Bone marrow (tissue), 2 donors: ENCODE measurements at regions not wholly inside any gene's neighbourhood (a gene's known extent, or its start where the extent isn't known, plus 50 kb on each side); places are given as distances from the start of the nearest gene placed in this dataset.
"Not testable (repeated sequence)": the region's sequence is repeated elsewhere in the genome, so short reads cannot be mapped to it uniquely, and the experiment has no call there.

ENCODE experiments used
- DNase-seq, 2 donors: peaks; one replicate each; lab custom pipeline; 2025; lab: John Stamatoyannopoulos, UW

DNA sequence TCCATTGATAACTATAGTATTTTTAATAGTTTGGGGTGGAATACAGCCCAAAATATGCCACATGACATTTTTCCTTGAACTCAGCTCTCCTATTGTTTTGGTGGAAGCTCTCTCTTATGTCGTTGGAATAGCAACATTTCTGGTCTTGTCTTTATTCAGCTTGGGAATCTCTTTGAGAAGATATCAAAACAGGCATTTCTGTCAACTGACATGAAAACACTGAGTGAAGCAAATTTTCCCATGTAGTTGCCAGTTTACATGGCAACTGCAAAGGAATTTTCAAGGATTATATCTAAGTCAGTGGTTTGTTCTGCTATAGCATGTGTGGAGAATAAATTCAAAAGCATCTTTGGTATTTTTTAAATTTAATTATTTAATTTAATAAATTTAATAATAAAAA lies 863.5 kb upstream of the CDH8 start:
- DNase-seq: no peak

DNA sequence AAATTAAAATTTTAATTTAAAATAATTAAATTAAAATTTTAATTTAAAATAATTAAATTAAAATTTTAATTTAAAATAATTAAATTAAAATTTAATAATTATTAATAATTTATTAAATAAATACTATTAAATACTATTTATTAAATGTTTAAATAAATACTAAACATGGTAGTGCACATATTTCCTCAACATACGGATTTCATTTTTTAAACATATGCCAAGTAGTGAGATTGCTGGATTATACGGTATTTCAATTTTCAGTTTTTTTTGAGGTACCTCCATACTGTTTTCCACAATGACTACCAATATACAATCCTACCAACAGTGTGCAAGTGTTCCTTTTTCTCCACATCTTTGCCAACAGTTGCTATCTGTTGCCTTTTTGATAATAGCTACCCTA lies 852.9 kb upstream of the CDH8 start:
- DNase-seq: no peak

DNA sequence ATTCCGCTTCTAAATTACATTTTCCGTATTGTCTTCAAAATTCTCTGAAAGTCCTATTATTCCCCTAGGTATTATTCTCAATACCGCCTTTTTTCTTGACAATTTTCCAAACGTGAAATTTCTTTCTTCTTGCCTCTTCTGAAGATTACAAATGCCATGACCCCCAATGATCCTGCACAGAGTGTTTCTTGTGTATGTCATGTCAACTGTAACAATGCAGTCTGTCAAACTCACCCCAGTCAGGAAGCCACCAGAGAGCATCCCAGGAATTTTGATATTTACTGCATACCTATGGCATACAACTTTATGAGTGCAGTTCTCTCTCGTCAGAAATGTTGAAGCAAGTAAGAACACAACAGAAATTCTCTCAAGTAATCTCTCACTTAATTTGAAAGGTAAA lies 847.3 kb upstream of the CDH8 start:
- no peak for DNase-seq

DNA sequence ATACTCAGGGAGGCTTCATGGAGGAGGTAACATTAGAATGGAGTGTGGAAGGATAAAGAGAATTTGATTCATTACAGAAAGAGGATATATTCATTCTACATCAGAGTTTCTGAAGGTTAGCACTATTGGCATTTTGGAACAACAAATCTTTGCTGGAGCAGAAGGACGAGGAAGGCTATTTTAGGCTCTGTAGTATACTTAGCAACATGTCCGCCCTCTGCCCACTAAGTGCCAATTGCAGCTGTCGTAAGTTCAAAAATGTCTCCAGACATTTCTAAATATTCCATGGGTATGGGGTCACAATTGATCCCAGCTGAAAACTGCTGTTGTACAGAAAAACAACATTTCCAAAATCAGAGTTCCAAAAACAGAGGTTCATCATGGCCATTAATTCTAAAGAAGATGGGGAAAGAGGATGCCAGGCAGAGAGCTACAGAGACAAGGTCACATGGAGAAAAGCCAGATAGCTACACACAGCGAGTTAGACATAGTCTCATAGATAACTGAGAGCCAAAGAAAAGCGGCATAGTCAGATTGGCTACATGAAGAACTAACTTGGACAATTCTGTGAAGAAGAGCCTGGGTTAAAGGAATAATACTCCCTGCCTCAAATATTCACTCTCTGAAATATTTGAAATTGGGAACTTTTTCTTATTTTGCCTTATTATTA lies 846.4 kb upstream of the CDH8 start:
- DNase-seq: no peak

DNA sequence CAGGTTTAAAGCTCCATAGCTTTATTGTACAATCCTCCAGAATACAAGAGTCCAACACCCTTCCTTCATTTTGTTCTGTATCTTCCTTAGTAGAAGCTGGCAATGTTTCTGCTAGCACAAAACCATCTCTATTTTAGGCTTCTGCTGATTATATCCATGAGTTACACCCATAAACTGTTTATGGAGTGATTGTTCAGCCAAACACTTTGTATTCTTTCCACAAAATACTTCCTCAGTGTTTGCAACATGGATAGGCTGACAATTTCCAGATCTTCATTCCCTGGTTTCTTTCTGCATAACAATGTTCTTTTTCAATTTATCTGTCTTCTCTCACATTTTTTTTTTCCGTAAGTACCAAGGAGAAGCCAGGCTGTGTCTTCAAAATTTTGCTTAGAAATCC lies 839.9 kb upstream of the CDH8 start:
- no peak for DNase-seq

DNA sequence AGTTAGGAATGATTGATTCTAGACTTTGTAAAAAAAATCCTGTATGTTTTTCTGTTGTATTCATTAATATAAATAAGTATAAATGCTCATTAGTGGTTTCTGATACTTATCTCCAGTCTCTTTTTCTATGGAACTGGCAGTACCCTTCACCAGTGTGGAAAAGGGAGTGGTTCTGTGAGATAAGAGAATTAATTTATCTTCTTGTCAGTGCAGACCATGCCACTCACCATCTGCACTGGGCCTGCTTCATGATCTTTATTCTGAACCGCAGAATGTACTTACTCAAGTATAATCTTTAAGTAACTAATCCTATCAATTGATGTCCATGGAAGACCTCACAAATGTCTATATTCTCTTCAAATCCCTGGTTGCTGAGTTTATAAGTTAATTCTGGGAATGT lies 836.1 kb upstream of the CDH8 start:
- DNase-seq: no peak

DNA sequence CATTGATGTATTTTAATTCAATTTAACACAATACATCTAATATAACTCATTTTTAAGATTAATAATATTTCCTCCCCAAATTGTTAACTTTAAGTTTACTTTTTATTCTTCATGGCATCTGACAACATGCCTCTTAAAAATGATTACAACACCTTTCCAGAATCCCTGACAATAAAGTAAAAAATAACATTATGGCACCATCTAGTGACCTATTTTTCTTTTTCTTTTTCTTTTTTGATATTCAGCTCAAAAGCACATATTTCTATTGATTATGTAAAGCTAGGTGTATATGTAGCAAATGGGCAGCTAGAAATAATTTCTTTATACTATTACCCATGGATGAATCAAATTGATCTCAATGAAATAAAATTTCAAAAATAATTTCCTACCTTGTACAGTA lies 834.3 kb upstream of the CDH8 start:
- DNase-seq: no peak

DNA sequence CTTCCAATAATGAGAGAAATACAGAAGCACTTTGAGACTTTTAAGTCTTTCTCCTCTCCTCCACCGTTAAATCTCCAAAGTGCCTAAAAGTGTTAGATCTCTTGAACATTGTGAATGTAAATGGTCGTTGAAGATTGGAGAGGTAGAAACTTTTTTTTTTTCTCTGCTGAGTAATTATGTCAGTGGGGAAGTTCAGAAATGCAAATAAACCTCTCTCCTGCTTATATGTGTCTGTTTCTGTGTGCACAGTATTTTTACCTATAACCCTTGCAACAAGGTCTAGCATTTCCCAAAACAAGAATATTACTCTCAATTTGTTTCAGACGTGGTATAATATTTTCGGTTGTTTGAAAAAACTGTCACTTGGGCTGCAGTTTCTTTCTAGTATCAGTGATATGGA lies 833.6 kb upstream of the CDH8 start:
- DNase-seq: no peak

DNA sequence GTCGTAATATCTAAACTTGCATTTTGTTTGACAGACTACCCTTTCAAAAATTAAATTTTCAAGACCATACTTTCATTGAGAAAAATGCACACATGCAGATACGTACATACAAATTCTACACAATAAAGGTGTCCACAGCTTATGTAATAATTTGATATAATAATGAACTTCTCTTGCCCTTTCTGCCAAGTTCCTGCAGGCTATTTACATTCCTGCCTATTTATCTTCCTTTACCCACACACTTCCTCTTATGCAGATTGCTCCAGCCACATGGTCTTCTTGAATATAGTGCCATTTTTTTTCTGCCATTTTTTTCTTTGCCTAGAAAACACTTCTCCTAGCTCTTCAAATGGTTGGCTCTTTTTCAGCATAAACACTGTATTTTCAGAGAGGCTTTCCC lies 826.9 kb upstream of the CDH8 start:
- DNase-seq: no peak

DNA sequence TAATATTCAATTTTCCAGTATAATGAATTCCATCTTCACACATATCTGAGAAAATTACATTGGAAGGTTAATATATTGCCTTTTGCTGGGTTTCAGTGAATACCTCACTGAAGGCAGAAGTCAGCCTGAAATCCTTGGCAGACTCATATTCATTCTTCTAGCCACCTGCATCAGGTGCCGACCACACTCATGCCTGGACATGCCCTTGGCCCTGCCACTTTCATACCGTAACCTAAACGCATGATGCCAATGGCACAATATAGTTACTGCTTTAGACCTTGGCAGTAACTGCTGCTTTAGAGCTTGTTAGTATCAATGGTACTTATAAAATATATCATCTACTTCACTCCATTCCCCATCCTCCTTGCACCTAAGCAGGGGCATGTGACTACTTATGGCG lies 817.6 kb upstream of the CDH8 start:
- DNase-seq: no peak

DNA sequence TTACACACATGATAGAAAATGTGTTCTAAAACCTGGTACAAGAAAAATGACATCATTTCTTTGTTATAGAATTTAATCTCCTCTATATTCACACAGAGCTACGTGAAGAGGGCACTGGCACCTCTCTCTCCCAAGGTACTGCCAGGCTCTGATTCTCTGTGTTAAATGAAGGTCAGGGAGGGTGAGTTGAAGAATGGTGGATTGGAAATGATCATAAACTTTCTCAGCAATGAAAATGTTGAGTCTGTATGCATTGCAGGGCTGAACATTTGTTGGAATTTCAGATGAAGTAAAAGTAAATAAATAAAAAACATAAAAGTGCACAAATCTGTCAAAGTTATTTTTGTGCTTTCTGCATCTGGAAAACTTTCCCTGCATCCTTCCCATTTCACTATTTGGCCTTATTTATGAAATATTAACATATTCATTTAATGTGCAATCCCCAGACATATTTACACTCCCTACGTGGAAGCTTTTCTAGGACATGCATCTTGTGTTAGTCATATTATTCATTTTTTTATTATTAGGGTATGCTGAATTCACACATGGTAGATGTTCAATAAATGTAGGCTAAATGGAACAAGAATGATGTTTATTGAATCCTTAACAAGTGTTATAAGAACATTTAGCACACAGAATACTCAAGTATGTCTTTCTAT lies 810.3 kb upstream of the CDH8 start:
- no peak for DNase-seq

DNA sequence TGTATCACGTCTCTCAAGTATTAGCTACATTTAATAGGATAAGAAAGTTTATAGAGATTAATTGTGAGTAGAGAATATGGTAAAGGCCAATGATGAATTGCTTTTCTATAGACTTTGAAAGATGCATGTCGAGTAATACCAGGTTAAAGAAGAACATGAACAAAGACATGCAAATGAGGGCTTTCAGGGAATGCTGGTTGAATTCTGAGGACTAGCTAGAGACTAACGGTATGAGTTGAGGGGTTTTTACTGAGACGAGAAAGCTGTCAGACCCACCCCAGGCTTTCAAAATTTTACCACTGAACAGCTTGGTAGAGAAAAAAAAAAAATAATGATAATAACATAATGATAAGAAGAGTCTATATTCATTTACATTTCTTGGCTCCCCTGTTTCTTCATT lies 796.0 kb upstream of the CDH8 start:
- DNase-seq: no peak

DNA sequence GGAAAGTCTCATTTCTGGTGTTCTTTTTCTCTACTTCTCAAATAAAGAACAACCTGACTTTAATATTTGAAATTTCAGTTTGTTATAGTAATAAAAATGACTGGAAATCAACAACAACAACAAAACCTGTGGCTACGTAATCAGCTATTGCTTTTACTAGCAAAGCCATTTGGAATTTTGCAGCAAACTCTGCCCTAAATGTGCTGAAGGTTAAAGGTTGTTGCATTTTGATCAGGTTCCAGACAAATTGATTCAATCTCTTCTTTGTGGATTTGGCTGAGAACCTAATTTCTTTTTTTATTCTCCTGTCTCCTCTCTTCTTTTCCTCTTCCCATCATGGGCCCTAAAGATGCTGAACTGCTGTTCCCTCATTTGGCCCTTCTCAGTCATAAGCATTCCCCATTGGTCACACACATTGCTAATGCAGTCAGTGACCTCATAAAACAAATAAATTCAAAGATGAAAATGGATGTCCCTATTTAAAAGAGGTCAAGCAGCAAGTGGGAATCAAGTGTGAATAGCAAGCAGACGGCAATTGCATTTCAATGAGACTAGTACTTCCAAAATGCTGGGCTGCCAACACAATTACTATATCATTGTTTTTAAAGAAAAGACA lies 795.1 kb upstream of the CDH8 start:
- no peak for DNase-seq

DNA sequence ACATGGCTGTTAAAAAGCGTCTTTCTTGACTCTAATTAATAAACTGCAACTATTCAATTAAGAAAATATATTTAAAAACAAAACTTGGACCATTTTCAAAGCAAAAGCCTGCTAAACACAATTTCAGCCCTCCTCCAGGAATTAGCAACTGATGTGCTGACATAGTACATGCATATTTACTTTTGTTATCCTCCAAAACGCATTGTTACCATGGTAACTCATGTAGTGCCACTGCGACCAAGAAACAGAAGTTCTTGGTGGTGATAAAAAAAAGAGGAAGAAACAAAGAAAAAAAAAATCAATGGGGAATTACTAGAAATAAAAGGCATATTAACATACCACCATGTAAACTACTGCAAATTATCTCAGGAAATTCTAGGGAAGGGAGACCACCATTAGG lies 793.4 kb upstream of the CDH8 start:
- no peak for DNase-seq

DNA sequence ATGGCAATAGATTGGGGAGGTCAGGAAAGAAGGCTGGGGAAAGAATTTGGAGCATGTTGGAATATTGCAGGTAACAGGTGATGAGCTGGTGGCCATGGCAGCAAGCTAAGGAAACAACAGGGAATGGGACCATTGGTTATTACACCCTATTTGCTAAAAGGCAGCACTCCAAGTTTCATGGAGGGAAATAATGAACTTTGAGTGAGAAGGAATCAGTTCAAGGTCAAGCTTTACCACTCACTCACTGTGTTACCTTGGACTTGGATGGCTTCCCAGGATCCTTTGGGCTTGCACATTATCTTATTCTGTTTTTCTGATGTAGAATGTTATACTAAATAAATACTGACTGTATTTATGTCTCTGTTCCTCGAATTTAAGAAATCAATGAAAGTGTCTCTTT lies 792.8 kb upstream of the CDH8 start:
- no peak for DNase-seq

DNA sequence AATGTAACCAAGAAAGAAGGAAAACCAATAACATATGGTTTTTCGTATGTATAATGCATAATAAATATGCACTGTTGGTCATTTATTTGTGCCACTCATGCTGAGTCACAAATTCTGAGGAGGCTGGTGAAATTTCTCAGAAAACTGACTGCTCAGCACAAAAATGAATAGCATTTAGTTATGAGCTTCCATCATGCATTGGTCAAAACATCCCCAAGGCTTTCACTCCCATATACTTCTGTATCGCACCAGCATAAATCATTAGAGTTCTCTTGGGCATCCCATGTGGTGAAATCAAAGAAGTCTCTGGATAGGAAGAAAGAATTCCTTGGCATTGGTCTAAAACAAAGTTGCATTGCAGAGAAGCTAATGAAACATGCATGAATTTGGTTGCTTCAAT lies 785.6 kb upstream of the CDH8 start:
- DNase-seq: no peak

DNA sequence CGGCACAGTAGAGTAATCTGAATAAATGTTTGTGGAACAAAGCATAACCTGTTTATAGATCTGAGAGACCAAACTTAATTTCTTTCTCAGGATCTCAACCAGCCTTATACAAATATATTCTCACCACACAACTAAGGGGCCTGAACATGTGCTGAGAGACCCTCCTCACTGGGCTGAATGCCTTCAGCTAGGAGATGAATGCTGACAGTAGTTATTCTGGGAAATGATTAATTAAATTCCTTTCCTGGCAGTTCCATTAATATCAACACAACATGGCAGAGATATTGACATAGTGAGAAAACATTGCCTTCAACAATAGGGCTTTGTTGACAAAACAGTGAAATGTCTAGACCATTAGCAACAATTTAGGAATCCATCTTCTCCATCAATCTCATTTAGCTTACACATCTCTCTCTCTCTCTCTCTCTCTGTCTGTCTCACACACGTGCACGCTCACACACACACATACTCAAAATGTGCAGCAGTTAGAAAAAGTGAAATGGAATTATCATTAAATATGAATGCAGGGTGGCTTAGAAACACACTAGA lies 780.8 kb upstream of the CDH8 start:
- no peak for DNase-seq

DNA sequence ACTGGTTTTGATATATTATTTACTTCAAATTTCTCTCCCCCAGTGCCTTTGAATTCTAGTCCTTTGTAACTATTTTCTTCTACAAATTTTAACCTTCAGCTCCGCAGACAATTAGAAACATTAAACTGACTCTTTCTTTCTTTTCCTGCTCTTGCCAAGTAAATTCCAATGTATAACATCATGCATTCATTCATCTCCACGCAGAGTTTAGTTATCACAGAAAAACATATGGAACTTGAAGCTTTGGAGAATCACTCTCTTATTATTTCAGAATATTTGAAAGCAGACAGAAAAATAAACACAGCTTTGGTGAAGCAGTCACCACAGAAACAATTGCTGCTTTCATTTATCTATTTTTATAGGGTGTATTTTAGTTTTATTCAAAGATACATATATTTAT lies 778.7 kb upstream of the CDH8 start:
- no peak for DNase-seq

DNA sequence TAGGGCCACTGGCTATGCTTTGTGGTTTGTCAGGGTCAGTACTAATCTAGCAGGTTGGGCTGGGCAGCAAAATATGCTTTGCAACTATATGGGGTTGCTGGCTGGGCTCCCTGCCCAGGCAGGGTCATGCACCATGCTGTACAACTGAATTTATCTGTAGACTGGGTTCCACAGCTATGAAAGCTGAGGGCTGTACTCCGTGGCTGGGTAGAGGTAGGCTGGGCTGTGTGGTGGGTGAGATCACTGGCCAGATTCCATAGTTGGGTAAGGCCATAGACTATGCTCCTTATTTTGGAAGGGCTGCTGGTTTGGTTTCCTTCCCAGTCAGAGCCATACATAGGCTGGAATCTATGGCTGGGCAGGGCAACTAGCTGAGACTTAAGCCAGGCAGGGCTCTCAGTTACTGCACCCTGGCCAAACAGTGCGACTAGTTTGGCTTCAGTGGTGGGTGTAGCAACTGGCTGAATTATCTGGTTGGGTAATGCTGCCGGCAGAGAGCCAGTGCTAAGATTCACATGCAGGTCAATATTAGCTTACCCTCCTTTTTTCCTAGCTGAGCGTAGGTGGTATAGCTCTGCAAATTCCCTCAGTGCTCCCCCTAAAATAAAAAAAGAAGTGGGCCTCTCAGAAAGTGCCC lies 769.1 kb upstream of the CDH8 start:
- no peak for DNase-seq

DNA sequence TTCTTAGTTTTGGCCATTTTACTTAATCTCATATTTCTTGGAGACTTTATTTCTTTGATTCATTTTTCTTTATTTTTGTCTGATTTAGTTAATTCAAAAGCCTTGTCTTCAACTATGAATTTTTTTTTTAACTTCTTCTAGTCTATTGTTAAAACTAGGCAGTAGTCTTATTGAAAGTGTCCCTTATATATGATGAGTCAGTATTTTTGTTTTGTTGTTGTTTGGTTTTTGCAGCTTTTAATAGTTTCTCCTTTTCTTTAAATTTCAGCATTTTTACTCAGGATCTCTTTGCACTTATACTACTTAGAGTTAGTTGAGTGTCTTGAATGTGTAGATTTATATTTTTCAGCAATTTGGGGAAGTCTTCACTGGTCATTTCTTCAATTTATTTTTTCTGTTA lies 758.5 kb upstream of the CDH8 start:
- DNase-seq: no peak

DNA sequence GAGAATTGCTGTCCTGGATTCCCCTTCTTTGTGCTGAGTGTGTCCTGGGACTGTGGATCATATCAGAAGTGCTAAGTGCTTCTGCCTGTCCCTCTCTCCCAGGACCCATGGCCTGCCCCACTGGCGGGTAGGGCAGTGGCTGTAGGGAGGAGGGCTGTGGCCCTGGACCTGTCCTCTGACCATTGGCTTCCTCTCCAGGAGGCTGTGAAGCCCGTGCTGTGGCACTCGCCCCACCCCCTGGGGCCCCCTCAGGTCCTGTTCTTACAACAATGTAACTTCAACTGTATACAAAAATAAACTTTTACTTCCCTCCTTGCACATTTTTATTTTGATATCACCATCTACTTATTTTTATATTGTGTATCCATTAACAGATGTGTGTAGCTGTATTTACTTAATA lies 743.8 kb upstream of the CDH8 start:
- not testable (repeated sequence) for DNase-seq

DNA sequence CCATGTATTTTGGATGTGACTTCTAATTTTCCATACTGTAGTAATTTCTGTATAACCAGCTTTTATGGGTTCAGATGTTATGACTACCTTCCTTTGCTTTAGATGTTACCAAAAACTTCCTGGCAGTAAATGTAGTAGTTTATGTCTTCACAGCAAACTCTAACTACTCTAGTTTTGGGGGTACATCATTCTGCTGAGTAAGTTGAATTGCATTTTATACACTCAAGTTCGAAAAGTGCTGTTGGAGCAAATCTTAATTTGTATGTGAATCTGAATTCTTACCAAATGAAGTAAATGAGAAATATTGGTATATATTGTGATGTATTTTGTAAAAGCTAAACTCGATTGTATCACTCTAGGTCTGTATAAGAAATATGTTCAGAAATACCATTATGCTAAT lies 728.3 kb upstream of the CDH8 start:
- DNase-seq: no peak

DNA sequence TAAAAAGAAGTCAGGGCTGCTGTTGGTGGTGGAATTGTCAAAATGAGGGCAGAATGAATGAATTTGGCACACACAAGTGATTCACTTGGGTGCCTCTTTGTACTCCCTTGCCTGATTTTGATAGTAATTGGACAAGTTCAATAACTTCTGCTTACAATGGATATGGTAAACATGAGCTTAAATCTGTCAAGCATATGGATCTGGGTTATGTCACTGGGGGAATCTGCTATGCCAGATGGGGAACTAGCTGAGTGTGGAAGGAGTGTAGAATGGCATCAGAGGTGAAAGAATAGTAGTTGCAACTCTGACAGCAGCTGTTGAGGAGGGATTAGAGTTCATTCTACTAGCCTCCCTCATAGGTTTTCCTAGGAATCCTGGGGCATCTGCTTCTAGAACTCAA lies 724.2 kb upstream of the CDH8 start:
- no peak for DNase-seq
